ENCODE measurements at regions not wholly inside any gene's neighbourhood (a gene's known extent, or its start where the extent isn't known, plus 50 kb on each side); places are given as distances from the start of the nearest gene placed in this dataset.

DNA sequence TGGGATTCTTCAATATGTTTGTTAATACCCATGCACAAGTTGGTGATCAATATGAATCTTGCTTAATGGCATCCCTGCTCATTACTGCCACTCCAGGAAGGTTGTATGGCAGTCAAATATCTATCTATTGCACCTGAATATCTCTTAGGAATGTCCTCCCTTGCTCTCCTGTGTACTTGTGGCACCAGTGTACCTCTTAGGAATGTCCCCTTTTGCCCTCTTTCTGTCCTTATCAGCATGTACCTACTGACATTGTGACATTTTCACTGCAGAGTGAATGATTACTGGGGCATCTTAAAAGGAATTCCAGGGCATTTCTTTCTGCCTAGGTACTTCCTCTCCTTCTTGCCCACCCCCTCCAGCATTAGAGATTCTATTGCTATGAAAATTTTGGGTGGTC, 163.8 kb upstream of the CENPE start:
- Histone ChIP-seq H3K27me3 (ENCODE audit: insufficient read depth, low read depth) (no peaks in the 10 kb centered on the region), H3K4me1 (replicated peaks; ENCODE audit: insufficient read depth) (no peaks in the 10 kb centered on the region), H3K9me3 (ENCODE audit: insufficient read depth, low read depth) (peaks cover 9% of the 10 kb centered on the region; the same call in 1 of the 2 replicates), H3K4me3 (no peak overlapping the region), H4K20me1 (ENCODE audit: insufficient read depth) (no peaks in the 10 kb centered on the region), H3K79me2 (ENCODE audit: low read depth) (no peaks in the 10 kb centered on the region), H3K9me2 (ENCODE audit: insufficient read depth) (no peaks in the 10 kb centered on the region), H3K4me2 (no peak overlapping the region), H2AFZ (no peak overlapping the region), H3F3A (ENCODE audit: insufficient read depth, low read depth) (no peaks in the 10 kb centered on the region), H3K27ac (no peak overlapping the region), H3K36me3 (ENCODE audit: low read depth) (no peaks in the 10 kb centered on the region)
- no TSS peak for BruUV-seq (replicated peaks)
- no peak for DNase-seq
- TF ChIP-seq, protein P1, sequence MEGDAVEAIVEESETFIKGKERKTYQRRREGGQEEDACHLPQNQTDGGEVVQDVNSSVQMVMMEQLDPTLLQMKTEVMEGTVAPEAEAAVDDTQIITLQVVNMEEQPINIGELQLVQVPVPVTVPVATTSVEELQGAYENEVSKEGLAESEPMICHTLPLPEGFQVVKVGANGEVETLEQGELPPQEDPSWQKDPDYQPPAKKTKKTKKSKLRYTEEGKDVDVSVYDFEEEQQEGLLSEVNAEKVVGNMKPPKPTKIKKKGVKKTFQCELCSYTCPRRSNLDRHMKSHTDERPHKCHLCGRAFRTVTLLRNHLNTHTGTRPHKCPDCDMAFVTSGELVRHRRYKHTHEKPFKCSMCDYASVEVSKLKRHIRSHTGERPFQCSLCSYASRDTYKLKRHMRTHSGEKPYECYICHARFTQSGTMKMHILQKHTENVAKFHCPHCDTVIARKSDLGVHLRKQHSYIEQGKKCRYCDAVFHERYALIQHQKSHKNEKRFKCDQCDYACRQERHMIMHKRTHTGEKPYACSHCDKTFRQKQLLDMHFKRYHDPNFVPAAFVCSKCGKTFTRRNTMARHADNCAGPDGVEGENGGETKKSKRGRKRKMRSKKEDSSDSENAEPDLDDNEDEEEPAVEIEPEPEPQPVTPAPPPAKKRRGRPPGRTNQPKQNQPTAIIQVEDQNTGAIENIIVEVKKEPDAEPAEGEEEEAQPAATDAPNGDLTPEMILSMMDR (conservative IDR thresholded peaks at IDR 0.05): no peak
- no peak for TF ChIP-seq EZH2 (IDR thresholded peaks at IDR 0.05; ENCODE audit: low read depth)
- CTCF ChIA-PET: no interaction called here
- intact Hi-C loops (cut with micrococcal nuclease; ENCODE audit: unreplicated experiment): no loop called here
- POLR2A ChIA-PET (ENCODE audit: unreplicated experiment): no interaction called here

DNA sequence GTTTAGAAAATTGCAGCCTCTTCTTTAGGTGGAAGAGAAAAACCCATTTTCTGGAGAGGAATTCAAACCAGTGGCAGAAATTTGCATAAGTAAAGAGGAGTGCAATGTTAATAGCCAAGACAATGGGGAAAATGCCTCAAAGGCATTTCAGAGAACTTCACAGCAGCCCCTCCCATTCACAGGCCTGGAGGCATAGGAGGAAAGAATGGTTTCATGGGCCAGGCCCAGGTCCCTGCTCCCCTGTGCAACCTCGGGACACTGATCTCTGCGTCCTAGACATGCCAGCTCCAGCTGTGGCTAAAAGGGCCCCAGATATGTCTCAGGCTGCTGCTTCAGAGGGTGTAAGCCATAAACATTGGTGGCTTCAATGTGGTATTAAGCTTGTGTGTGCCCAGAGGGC, 161.8 kb upstream of the CENPE start:
- intact Hi-C loops (cut with micrococcal nuclease; ENCODE audit: unreplicated experiment): no loop called here
- Histone ChIP-seq H3K9me3 (ENCODE audit: insufficient read depth, low read depth) (peaks cover 9% of the 10 kb centered on the region; the same call in 1 of the 2 replicates), H3F3A (ENCODE audit: insufficient read depth, low read depth) (no peaks in the 10 kb centered on the region), H2AFZ (no peak overlapping the region), H3K79me2 (ENCODE audit: low read depth) (no peaks in the 10 kb centered on the region), H4K20me1 (ENCODE audit: insufficient read depth) (no peaks in the 10 kb centered on the region), H3K4me3 (no peak overlapping the region), H3K27me3 (ENCODE audit: insufficient read depth, low read depth) (no peaks in the 10 kb centered on the region), H3K4me2 (no peak overlapping the region), H3K27ac (no peak overlapping the region), H3K4me1 (replicated peaks; ENCODE audit: insufficient read depth) (no peaks in the 10 kb centered on the region), H3K9me2 (ENCODE audit: insufficient read depth) (no peaks in the 10 kb centered on the region), H3K36me3 (ENCODE audit: low read depth) (no peaks in the 10 kb centered on the region)
- BruUV-seq (replicated peaks): no TSS peak
- no peak for DNase-seq
- CTCF ChIA-PET: no interaction called here
- TF ChIP-seq EZH2 (IDR thresholded peaks at IDR 0.05; ENCODE audit: low read depth): no peak
- TF ChIP-seq, protein P1 (conservative IDR thresholded peaks at IDR 0.05): no peak
- POLR2A ChIA-PET (ENCODE audit: unreplicated experiment): no interaction called here

DNA sequence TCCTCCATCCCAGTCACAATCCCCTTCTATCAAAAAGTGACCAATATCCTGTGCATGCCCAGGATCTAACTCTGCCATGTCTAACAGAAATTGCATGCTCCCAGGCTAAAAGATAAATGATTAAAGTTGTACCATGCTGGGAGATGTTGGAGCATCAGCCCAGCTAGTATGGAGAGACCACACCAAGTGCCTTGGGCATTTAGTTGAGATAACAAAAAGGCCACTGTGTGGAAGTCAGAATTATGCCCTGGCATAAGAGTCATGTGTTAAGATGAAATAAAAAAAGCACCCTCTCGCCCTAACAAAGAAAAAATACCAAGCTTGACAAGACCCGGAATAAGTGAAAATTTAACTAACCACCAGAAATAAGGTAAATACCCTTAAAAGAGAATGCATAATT, 155.9 kb upstream of the CENPE start:
- H3K4me1 ChIP-seq (replicated peaks; ENCODE audit: insufficient read depth): no peaks in the 10 kb centered on the region
- intact Hi-C loops (cut with micrococcal nuclease; ENCODE audit: unreplicated experiment): no loop called here
- CTCF ChIA-PET: no interaction called here
- no peaks in the 10 kb centered on the region for H3K36me3 ChIP-seq (ENCODE audit: low read depth)
- H2AFZ ChIP-seq: no peak overlapping the region
- no peak overlapping the region for H3K4me2 ChIP-seq
- no peaks in the 10 kb centered on the region for H4K20me1 ChIP-seq (ENCODE audit: insufficient read depth)
- H3K79me2 ChIP-seq (ENCODE audit: low read depth): no peaks in the 10 kb centered on the region
- H3K27ac ChIP-seq: no peak overlapping the region
- no peak for TF ChIP-seq EZH2 (IDR thresholded peaks at IDR 0.05; ENCODE audit: low read depth)
- TF ChIP-seq, protein P1 (conservative IDR thresholded peaks at IDR 0.05): no peak
- DNase-seq: no peak
- no peak overlapping the region for H3K4me3 ChIP-seq
- H3K9me2 ChIP-seq (ENCODE audit: insufficient read depth): no peaks in the 10 kb centered on the region
- H3K27me3 ChIP-seq (ENCODE audit: insufficient read depth, low read depth): no peaks in the 10 kb centered on the region
- BruUV-seq (replicated peaks): no TSS peak
- 0 out of 2 replicates have a peak, but pooled peaks cover 3% of the 10 kb centered on the region for H3K9me3 ChIP-seq (ENCODE audit: insufficient read depth, low read depth)
- no peaks in the 10 kb centered on the region for H3F3A ChIP-seq (ENCODE audit: insufficient read depth, low read depth)
- POLR2A ChIA-PET (ENCODE audit: unreplicated experiment): no interaction called here

All from PC-9 (cell line).